SK-N-MC (cell line): ENCODE measurements at regions not wholly inside any gene's neighbourhood (a gene's known extent, or its start where the extent isn't known, plus 50 kb on each side); places are given as distances from the start of the nearest gene placed in this dataset.
"Not testable (repeated sequence)": the region's sequence is repeated elsewhere in the genome, so short reads cannot be mapped to it uniquely, and the experiment has no call there.

Source experiments
- DNase-seq: peaks from one replicate; pipeline ENCODE4 v3.0.0-alpha.2; 2011; ENCODE audit warnings: low read depth, low spot score
- H3K27ac ChIP-seq: fragments of 200-600 bp; sonication (generic); 2 replicates; pipeline ENCODE4 v1.5.1; 2016; ENCODE audit warnings: mixed run types
- H3K36me3 ChIP-seq: fragments of 200-600 bp; sonication (generic); 2 replicates; pipeline ENCODE4 v1.6.1; 2017; ENCODE audit warnings: antibody characterized with exemption, low read length, mixed read lengths; ENCODE audit not compliant: insufficient read depth
- H3K4me3 ChIP-seq: fragments of 200-600 bp; sonication (generic); 2 replicates; pipeline ENCODE4 v1.5.1; 2016
- H3K9ac ChIP-seq: fragments of 200-600 bp; sonication (generic); 2 replicates; pipeline ENCODE4 v1.8.0; 2017; ENCODE audit warnings: mixed run types, mixed read lengths; ENCODE audit not compliant: insufficient read length
- H3K9me3 ChIP-seq: fragments of 200-600 bp; sonication (generic); 2 replicates; pipeline ENCODE4 v1.6.1; 2017; ENCODE audit warnings: low read depth, mild to moderate bottlenecking, antibody characterized with exemption, low read length, moderate library complexity, mixed read lengths
- EZH2 ChIP-seq: fragments of 200-600 bp; sonication (generic); IDR thresholded peaks from one replicate; pipeline ENCODE4 v1.6.1; 2017; ENCODE audit warnings: antibody characterized with exemption
- FOXP2 ChIP-seq: optimal IDR thresholded peaks from 2 replicates; pipeline ENCODE3; 2011; ENCODE audit warnings: mild to moderate bottlenecking, moderate library complexity; ENCODE audit not compliant: insufficient read depth; ENCODE audit errors: extremely low read length, control extremely low read depth
- POLR2AphosphoS5 ChIP-seq: IDR thresholded peaks from 2 replicates; pipeline ENCODE4 v1.6.1; 2012; ENCODE audit warnings: mild to moderate bottlenecking, low read depth, low read length, borderline replicate concordance

- Histone ChIP-seq H3K36me3 (no peaks in the 10 kb centered on the region), H3K9me3 (no peaks in the 10 kb centered on the region), H3K4me3 (no peak overlapping the region), H3K27ac (no peak overlapping the region), H3K9ac (no peak overlapping the region)
- no peak for TF ChIP-seq POLR2AphosphoS5
- no peak for TF ChIP-seq EZH2
- DNase-seq = no peak
These were observed 133.7 kb downstream of the FAM53A start for GRCh38 chr4:1550122-1551070.

DNA sequence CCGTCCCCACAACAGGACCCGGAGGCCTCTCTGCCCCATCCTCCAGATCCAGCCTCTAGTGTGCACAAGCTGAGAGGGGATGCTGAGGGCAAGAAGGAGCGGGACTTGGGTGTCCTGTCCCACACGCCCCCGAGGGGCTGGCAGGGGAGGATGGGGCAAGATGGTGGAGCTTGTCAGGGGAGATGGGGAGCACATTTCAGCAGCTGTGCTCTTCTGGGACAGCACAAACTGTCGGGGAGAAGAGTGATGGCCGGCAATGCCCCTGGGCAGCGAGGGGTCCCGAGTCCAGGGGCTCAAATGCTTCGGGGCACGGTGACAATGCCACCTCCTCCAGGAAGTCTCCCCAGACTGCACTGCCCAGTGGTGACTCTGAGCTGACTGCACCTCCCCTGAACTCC, 134.5 kb downstream of the FAM53A start:
- Histone ChIP-seq H3K9me3 (no peaks in the 10 kb centered on the region), H3K9ac (no peak overlapping the region), H3K27ac (no peak overlapping the region), H3K4me3 (no peak overlapping the region), H3K36me3 (no peaks in the 10 kb centered on the region)
- DNase-seq = no peak
- TF ChIP-seq EZH2 = no peak
- no peak for TF ChIP-seq POLR2AphosphoS5
- no peak for TF ChIP-seq FOXP2

DNA sequence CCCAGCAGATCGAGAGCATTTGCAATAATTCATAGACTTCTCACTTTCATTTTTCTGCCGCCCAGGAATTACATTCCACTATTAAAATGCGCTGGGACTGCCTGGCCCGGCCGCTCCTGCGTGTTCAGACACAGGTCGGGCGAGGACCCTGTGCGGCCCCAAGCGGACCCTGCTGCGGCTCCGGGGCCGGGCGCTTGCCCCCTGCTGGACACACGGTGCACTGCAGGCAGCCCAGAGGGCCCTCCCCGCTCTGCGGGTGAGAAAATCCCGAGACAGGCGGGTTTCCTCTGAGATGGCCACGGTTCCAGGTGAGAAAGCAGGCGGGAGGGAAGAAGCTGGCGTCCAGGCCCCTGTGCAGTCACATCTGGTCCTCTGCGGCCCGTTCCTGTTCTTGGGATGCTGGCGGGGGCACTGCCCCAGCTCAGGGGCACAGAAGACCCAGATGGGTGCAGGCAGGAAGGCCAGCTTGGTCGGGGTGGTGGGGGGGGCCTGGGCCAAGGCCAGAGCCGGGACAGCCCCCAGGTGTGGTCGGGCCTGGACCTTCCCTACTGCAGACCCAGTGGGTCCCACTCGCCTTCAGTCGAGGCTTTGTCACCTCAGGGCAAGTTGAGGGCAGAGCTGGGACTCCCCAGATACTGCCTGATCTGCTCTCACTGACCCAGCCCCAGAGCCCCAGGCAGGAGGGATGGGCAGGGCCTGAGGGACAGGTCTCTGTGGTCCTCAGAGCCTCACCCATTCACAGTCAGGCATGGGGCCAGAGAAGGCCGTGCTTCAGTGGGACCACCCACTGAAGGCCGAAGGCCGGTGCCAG, 135.1 kb downstream of the FAM53A start:
- H3K9me3 ChIP-seq, H3K4me3 ChIP-seq, H3K27ac ChIP-seq, DNase-seq, H3K9ac ChIP-seq, H3K36me3 ChIP-seq: not testable (repeated sequence)

GRCh38 chr4:1547856-1548826, 136.0 kb downstream of the FAM53A start:
- no peak for TF ChIP-seq EZH2
- no peak for TF ChIP-seq FOXP2
- TF ChIP-seq POLR2AphosphoS5 = no peak
- H3K27ac ChIP-seq = no peak overlapping the region
- no peak for DNase-seq
- no peak overlapping the region for H3K9ac ChIP-seq
- no peaks in the 10 kb centered on the region for H3K9me3 ChIP-seq
- H3K36me3 ChIP-seq = no peaks in the 10 kb centered on the region
- no peak overlapping the region for H3K4me3 ChIP-seq

- DNase-seq = no peak
- Histone ChIP-seq H3K36me3 (no peaks in the 10 kb centered on the region), H3K9ac (no peak overlapping the region), H3K27ac (no peak overlapping the region), H3K9me3 (no peaks in the 10 kb centered on the region), H3K4me3 (no peak overlapping the region)
- TF ChIP-seq POLR2AphosphoS5 = no peak
- TF ChIP-seq EZH2 = no peak
- TF ChIP-seq FOXP2 = no peak
These were observed 136.8 kb downstream of the FAM53A start for GRCh38 chr4:1547131-1547855.

DNA sequence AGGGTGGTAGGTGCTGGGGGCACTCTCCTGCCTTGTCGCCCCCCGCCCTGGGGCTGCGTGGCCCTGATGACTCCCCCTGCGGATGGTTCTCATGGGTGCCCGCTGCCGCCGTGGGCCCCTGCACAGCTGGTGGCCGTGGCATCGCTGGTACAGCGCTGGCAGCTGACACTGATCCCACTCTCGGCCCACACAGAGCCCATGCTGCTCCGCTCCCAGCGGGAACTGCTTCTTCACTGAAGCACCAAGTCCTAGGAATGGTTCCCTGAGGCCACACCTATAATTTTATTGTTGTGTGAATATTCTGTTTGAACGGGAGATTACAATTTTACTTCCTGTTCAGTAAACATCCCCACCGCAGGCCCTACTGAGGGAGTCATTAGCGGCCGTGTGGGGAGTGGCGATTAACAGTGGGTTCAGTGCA, 138.6 kb upstream of the NKX1-1 start:
- no peaks in the 10 kb centered on the region for H3K36me3 ChIP-seq
- peak; percentile 35 for DNase-seq
- 0 out of 2 replicates have a peak overlapping the region, but pooled peaks have one; percentile 36 for H3K4me3 ChIP-seq
- H3K27ac ChIP-seq = no peak overlapping the region
- TF ChIP-seq EZH2 (no peak), FOXP2 (no peak), POLR2AphosphoS5 (no peak)
- H3K9me3 ChIP-seq = no peaks in the 10 kb centered on the region
- no peak overlapping the region for H3K9ac ChIP-seq

DNA sequence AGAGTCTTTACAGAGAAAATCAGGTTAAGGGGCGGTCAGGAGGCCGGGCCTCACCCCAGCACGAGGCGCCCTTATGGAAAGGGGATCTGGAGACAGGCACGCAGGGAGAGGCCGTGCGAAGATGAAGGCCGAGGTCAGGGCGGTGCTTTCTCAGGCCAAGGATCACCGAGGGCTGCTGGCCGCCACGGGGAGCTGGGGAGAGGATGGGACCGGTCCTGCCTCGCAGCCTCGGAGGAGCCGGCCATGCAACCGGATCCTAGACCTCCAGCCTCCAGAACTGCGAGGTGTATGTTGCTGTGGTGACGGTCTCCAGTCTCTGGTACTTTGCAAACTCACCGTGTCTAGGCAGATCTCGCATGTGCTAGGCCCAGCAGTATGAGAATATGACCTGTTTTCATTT, 138.2 kb upstream of the NKX1-1 start:
- not testable (repeated sequence) for H3K9me3 ChIP-seq, H3K36me3 ChIP-seq, H3K27ac ChIP-seq, H3K4me3 ChIP-seq, H3K9ac ChIP-seq, DNase-seq

- Histone ChIP-seq H3K4me3 (no peak overlapping the region), H3K9me3 (no peaks in the 10 kb centered on the region), H3K9ac (no peak overlapping the region), H3K27ac (no peak overlapping the region), H3K36me3 (no peaks in the 10 kb centered on the region)
- no peak for DNase-seq
- no peak for TF ChIP-seq EZH2
- TF ChIP-seq POLR2AphosphoS5 = no peak
- no peak for TF ChIP-seq FOXP2
These were observed 137.7 kb upstream of the NKX1-1 start for GRCh38 chr4:1543976-1544375.
